Omental fat pad (tissue), 3 donors: ENCODE measurements at regions not wholly inside any gene's neighbourhood (a gene's known extent, or its start where the extent isn't known, plus 50 kb on each side); places are given as distances from the start of the nearest gene placed in this dataset.
"Not testable (repeated sequence)": the region's sequence is repeated elsewhere in the genome, so short reads cannot be mapped to it uniquely, and the experiment has no call there.

Experiments
- ATAC-seq: fragments of 150-250 bp; one replicate; pipeline ENCODE4 v1.9.1; 2016; ENCODE audit warnings: mild to moderate bottlenecking, moderate library complexity; ENCODE audit not compliant: low FRiP score
- DNase-seq: peaks from one replicate; pipeline ENCODE4 v3.0.0-alpha.2; 2019; ENCODE audit warnings: low spot score
- CTCF ChIP-seq, 3 donors: fragments of 450-650 bp; IDR thresholded peaks; one replicate each; pipeline ENCODE4 v1.5.1; 2016 to 2017; ENCODE audit warnings: antibody characterized with exemption in 3 of 3, mild to moderate bottlenecking in 3 of 3, moderate library complexity in 2 of 3

- no peak for DNase-seq
- no peak for ATAC-seq
These were observed 61.4 kb downstream of the NXNL2 start for GRCh38 chr9:88596376-88596775.

GRCh38 chr9:88604836-88605511 lies 70.0 kb downstream of the NXNL2 start:
- DNase-seq (no peak), ATAC-seq (no peak)
- TF ChIP-seq CTCF (IDR thresholded peaks at IDR 0.05), result no peak

More at GRCh38 chr9:88596376-88596775, 61.4 kb downstream of the NXNL2 start:
- no peak for TF ChIP-seq CTCF (IDR thresholded peaks at IDR 0.05)

DNA sequence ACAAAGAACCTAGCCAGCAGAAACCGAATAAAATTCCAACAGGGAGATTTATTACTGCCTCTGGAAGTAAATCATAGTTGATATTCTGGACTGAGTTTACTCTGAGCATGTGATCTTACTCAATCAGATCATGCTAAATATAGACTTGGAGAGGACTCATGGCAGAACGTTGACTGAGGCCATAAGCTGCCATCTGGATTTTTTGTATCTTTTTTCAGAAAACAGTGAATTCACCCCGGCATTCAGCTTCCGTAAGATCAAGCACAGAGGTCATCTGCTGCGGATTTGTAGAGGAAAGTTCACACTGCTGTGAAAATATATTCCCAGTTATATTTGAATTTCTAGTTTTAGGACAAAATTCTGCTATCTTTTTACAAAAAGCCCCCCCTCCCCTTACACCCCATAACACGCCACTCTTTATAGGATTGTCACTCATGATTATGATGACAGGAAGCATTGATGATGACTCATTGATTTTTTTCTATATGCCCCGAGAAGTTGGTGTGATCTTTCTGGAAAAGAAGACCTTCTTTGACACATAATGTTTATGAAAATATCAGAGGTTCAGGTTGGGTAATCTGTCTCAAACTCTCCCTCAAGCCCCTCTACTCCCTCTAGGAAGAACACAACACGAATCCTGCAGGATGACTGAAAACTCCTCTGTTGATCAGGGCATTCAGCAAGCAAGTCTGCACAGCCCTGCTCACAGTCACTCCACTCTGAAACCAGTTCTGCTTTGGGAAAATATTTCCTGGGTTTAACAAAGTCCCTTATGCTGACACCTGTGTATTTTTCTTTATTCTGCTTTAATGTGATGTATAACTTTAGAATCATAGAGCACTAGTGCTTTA lies 70.8 kb downstream of the NXNL2 start:
- ATAC-seq (peak; percentile 62), DNase-seq (no peak)
- no peak for TF ChIP-seq CTCF (IDR thresholded peaks at IDR 0.05)

DNA sequence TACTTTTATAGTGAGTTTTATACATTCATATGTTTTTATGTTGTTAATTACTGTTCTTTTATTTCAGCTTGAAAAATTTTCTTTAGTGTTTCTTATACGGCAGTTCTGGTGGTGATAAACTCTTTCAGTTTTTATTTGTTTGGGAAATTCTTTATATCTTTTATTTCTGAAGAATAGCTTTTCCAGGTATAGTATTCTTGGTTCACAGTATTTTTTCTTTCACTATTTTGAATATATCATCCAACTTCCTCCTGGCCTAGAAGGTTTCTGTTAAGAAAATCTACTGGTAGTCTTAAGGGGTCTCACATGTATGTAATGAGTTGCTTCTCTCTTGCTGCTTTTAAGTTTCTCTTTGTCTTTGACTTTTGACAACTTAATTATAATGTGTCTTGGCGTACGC lies 79.4 kb downstream of the NXNL2 start:
- no peak for ATAC-seq
- no peak for TF ChIP-seq CTCF (IDR thresholded peaks at IDR 0.05)
- DNase-seq, result no peak

- no peak for ATAC-seq
- TF ChIP-seq CTCF (IDR thresholded peaks at IDR 0.05), result no peak
- DNase-seq, result no peak
These were observed 88.7 kb downstream of the NXNL2 start for GRCh38 chr9:88623698-88624097.

DNA sequence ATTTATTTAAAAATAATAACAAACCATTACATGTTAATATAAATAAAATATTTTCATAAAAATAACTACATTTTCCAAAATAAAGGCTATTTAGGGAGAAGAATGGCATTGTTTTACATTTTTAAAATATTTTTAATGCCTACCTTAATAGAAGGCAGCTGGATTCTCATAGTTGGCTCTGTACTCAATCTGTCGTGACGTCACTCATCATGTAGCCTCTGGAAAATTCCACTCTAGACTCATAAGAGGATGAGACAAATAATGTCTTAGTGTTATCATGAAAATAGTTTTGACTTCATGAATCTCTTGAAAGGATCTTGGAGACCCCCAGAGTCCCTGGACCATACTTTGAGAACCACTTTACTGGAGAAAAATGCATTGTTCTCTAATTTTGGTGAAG lies 93.1 kb downstream of the NXNL2 start:
- TF ChIP-seq CTCF (IDR thresholded peaks at IDR 0.05), result no peak
- DNase-seq, result no peak
- ATAC-seq, result no peak

- DNase-seq (no peak), ATAC-seq (no peak)
- TF ChIP-seq CTCF (IDR thresholded peaks at IDR 0.05), result no peak
These were observed 93.8 kb downstream of the NXNL2 start for GRCh38 chr9:88628811-88629210.

DNA sequence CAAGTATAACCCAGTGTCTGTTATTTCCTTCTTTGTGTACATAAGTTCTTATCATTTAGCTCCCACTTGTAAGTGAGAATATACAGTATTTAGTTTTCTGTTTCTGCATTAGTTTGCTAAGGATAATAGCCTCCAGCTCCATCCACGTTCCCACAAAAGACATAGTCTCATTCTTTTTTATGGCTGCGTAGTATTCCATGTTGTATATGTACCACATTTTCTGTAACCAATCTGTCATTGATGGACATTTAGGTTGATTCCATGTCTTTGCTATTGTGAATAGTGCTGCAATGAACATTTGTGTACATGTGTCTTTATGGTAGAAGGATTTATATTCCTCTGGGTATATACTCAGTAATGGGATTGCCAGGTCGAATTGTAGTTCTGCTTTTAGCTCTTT lies 95.6 kb downstream of the NXNL2 start:
- DNase-seq, result not testable (repeated sequence)

More for the DNA sequence above, 95.6 kb downstream of the NXNL2 start:
- ATAC-seq, result not testable (repeated sequence)
